K562 (cell line): ENCODE measurements at regions not wholly inside any gene's neighbourhood (a gene's known extent, or its start where the extent isn't known, plus 50 kb on each side); places are given as distances from the start of the nearest gene placed in this dataset.

Source experiments
- ATAC-seq: fragments of 200-7000 bp; cut with Tn5 transposase; 3 replicates; pipeline ENCODE4 v1.9.1; 2020; ENCODE audit warnings: moderate library complexity
- BruUV-seq: library from RNA; stranded (reverse); fragments of 400-500 nt; replicated peaks from 2 replicates; lab custom pipeline; 2021; lab: Mats Ljungman, UMichigan
- CTCF ChIA-PET: fragments of 300-600 bp; formaldehyde crosslinking; extraction: SDS; loops from one replicate; lab custom pipeline; 2021; ENCODE audit warnings: low intra/inter-chr PET ratio; lab: Yijun Ruan, JAX
- POLR2A ChIA-PET: fragments of 300-600, 350-650 bp; sonication (Branson Sonifier 250); formaldehyde crosslinking; extraction: SDS; loops from one replicate; lab custom pipeline; 2021; ENCODE audit warnings: antibody characterized with exemption, inconsistent platforms; lab: Yijun Ruan, JAX
- DNase-seq, 4 experiments: peaks; one replicate each; pipeline versions ENCODE4 v3.0.0 to v3.0.0-alpha.2; 2011 to 2018; ENCODE audit warnings: low spot score in 3 of 4, mixed read lengths in 3 of 4; ENCODE audit errors: extremely low read depth in 1 of 4
- FAIRE-seq: peaks from 2 replicates; lab custom pipeline; 2011; peaks lifted over from hg19 to GRCh38; lab: Jason Lieb, UNC
- H2AFZ ChIP-seq: 2 replicates; pipeline ENCODE4 v1.6.0; 2011; ENCODE audit warnings: low read depth, low read length, control low read depth, inconsistent platforms
- H3K27ac ChIP-seq: fragments of 200-600 bp; 3 replicates; pipeline ENCODE4 v1.8.0; 2011; ENCODE audit warnings: low read depth, mild to moderate bottlenecking, control low read depth, inconsistent platforms, low read length, moderate library complexity, mixed read lengths; ENCODE audit errors: extremely low read depth
- H3K27me3 ChIP-seq, 2 experiments: fragments of 300-600 bp in 1 of 2; 2 replicates in 1 of 2; 3 replicates in 1 of 2; pipeline versions ENCODE4 v1.6.0 to v1.8.0; 2011; ENCODE audit warnings: inconsistent platforms in 2 of 2, low read length in 2 of 2, mild to moderate bottlenecking in 1 of 2, mixed read lengths in 1 of 2, moderate library complexity in 1 of 2; ENCODE audit not compliant: control insufficient read depth in 2 of 2, insufficient read depth in 2 of 2
- H3K36me3 ChIP-seq: fragments of 300-600 bp; 3 replicates; pipeline ENCODE4 v1.8.0; 2011; ENCODE audit warnings: mild to moderate bottlenecking, low read length, inconsistent platforms; ENCODE audit not compliant: control insufficient read depth, insufficient read depth
- H3K4me1 ChIP-seq, 2 experiments: fragments of 200-600 bp in 1 of 2; replicated peaks in 1 of 2; 2 replicates in 1 of 2; 3 replicates in 1 of 2; pipeline versions ENCODE4 v1.5.1 to v1.8.0; 2011; ENCODE audit warnings: inconsistent platforms in 2 of 2, low read length in 2 of 2, mild to moderate bottlenecking in 1 of 2, mixed read lengths in 1 of 2, moderate library complexity in 1 of 2; ENCODE audit not compliant: control insufficient read depth in 2 of 2, insufficient read depth in 2 of 2
- H3K4me2 ChIP-seq: 2 replicates; pipeline ENCODE4 v1.6.1; 2011; ENCODE audit warnings: low read length, control low read depth, inconsistent platforms, mixed read lengths; ENCODE audit not compliant: insufficient read depth
- H3K4me3 ChIP-seq: fragments of 200-600 bp; sonication (generic), shearing (Covaris generic); 2 replicates; pipeline ENCODE4 v1.5.1; 2016; ENCODE audit warnings: control low read depth, inconsistent platforms
- H3K79me2 ChIP-seq: fragments of 200-600 bp; 3 replicates; pipeline ENCODE4 v1.8.0; 2011; ENCODE audit warnings: low read length, inconsistent platforms; ENCODE audit not compliant: control insufficient read depth, insufficient read depth
- H3K9ac ChIP-seq, 2 experiments: 2 replicates each; pipeline versions ENCODE4 v1.6.0 to v1.6.1; 2011; ENCODE audit warnings: low read depth in 2 of 2, low read length in 2 of 2, control low read depth in 1 of 2, inconsistent platforms in 1 of 2, mild to moderate bottlenecking in 1 of 2, mixed read lengths in 1 of 2; ENCODE audit not compliant: insufficient read depth in 1 of 2
- H3K9me1 ChIP-seq: one replicate; pipeline ENCODE4 v1.6.0; 2011; ENCODE audit warnings: inconsistent platforms, mild to moderate bottlenecking, low read length, moderate library complexity; ENCODE audit not compliant: control insufficient read depth, insufficient read depth
- H3K9me3 ChIP-seq: replicated peaks from 2 replicates; pipeline ENCODE4 v1.5.1; 2011; ENCODE audit warnings: low read depth, low read length, inconsistent platforms; ENCODE audit not compliant: control insufficient read depth, insufficient read depth
- H4K20me1 ChIP-seq: replicated peaks from 2 replicates; pipeline ENCODE4 v1.6.1; 2011; ENCODE audit warnings: low read length, inconsistent platforms, mixed read lengths; ENCODE audit not compliant: control insufficient read depth, insufficient read depth
- ARID1B ChIP-seq: fragments of 450-650 bp; IDR thresholded peaks from 2 replicates; pipeline ENCODE4 v1.6.1; 2016; ENCODE audit warnings: antibody characterized with exemption, mild to moderate bottlenecking, inconsistent platforms
- HDGF ChIP-seq: fragments of 450-650 bp; IDR thresholded peaks from 2 replicates; pipeline ENCODE4 v1.6.1; 2016
- HNRNPUL1 ChIP-seq: fragments of 200-400 bp; formaldehyde crosslinking; IDR thresholded peaks from 2 replicates; pipeline ENCODE4 v1.6.1; 2017; ENCODE audit warnings: low read length
- KDM4B ChIP-seq, 2 experiments: fragments of 450-650 bp in 1 of 2; sonication (generic) in 1 of 2; IDR thresholded peaks; 2 replicates each; pipeline ENCODE4 v1.6.1; 2016 to 2017; ENCODE audit warnings: borderline replicate concordance in 2 of 2, antibody characterized with exemption in 1 of 2, low read depth in 1 of 2, mild to moderate bottlenecking in 1 of 2
- KLF10 ChIP-seq: fragments of 250-450 bp; sonication (Bioruptor Pico); IDR thresholded peaks from 2 replicates; pipeline ENCODE4 v1.6.1; 2021; ENCODE audit warnings: matching md5 sums
- NFATC3 ChIP-seq: fragments of 450-650 bp; IDR thresholded peaks from 2 replicates; pipeline ENCODE4 v1.6.1; 2017; ENCODE audit warnings: mild to moderate bottlenecking
- SAP30 ChIP-seq: fragments of 200-600 bp; sonication (generic); IDR thresholded peaks from 2 replicates; pipeline ENCODE4 v1.6.1; 2012; ENCODE audit warnings: borderline replicate concordance, low read depth, mild to moderate bottlenecking, moderate library complexity, low read length, control low read depth, inconsistent platforms; ENCODE audit not compliant: insufficient read depth, poor library complexity, severe bottlenecking
- ZNF184 ChIP-seq: sonication (generic); formaldehyde crosslinking; IDR thresholded peaks from 2 replicates; pipeline ENCODE4 v1.5.0; 2020; ENCODE audit warnings: missing genetic modification reagents
- ZNF41 ChIP-seq: fragments of 250-450 bp; sonication (Bioruptor Pico); conservative IDR thresholded peaks from 2 replicates; pipeline ENCODE4 v1.4.0; 2020; ENCODE audit warnings: mild to moderate bottlenecking
- ZNF512 ChIP-seq: IDR thresholded peaks from 2 replicates; pipeline ENCODE4 v1.6.1; 2016; ENCODE audit warnings: missing genetic modification characterization, missing compliant biosample characterization
- WGBS: fragments of 100-300 bp; shearing (Covaris generic); methylation state at CpG from one replicate; pipeline ENCODE4 v1.1.6; 2016; ENCODE audit warnings: low coverage, mixed read lengths; ENCODE audit not compliant: insufficient coverage; ENCODE audit errors: missing lambda C conversion rate; 5-methylcytosine and 5-hydroxymethylcytosine counted together
- in situ Hi-C: fragments of 300-500 bp; cut with MboI; formaldehyde crosslinking; loops from 4 replicates; pipeline ENCODE4 v1.15.0; 2018; ENCODE audit warnings: inconsistent platforms, mixed read lengths
- intact Hi-C: fragments of 100-400 bp; cut with micrococcal nuclease; formaldehyde crosslinking; loops from 2 replicates; pipeline ENCODE4 v1.14.2; 2022

DNA sequence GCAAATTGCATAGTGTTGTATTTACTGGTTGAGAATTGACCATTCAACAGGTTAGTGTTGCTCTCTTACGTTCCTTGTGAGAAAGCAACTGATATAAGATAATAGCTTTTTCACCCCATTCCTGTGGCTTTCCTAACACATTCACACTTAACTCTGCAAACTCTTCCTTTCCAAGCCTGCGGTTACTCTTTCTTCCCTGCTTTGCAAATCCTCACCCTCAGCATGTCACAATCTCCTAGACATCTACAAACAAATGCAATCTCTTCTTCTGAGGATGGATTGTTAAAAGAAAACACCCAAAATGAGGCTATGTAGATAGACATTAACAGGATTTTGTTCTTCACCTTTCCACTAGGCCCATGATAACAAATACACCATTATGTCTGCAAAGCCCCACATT lies 771.7 kb upstream of the PCDH7 start:
- Histone ChIP-seq H3K36me3 (no peaks in the 10 kb centered on the region), H3K4me3 (no peak overlapping the region), H3K4me2 (no peak overlapping the region), H3K9me3 (peaks cover 3% of the 10 kb centered on the region), H3K79me2 (no peaks in the 10 kb centered on the region), H3K9me1 (no peaks in the 10 kb centered on the region), H2AFZ (no peak overlapping the region), H3K27me3 (no peaks in the 10 kb centered on the region), H4K20me1 (no peaks in the 10 kb centered on the region), H3K27ac (no peak overlapping the region), H3K9ac (no peak overlapping the region), H3K4me1 (no peaks in the 10 kb centered on the region)
- 2% methylated on average over 2 of the region's 2 CpGs for WGBS
- POLR2A ChIA-PET = no interaction called here
- no TSS peak for BruUV-seq
- CTCF ChIA-PET = no interaction called here
- no peak for DNase-seq
- TF ChIP-seq ZNF184 (CRISPR knock-in tag) (no peak), ARID1B (no peak)
- FAIRE-seq = no peak
- in situ Hi-C loops (no loop called here), intact Hi-C loops (no loop called here)
- ATAC-seq = no peak

GRCh38 chr4:29948858-29949257 lies 771.3 kb upstream of the PCDH7 start:
- ChIA-PET CTCF (no interaction called here), POLR2A (no interaction called here)
- no peaks in the 10 kb centered on the region for H3K79me2 ChIP-seq
- DNase-seq (no peak), ATAC-seq (no peak), FAIRE-seq (no peak)
- H3K36me3 ChIP-seq = no peaks in the 10 kb centered on the region
- no peak overlapping the region for H3K27ac ChIP-seq
- H3K4me3 ChIP-seq = no peak overlapping the region
- H3K9me1 ChIP-seq = no peaks in the 10 kb centered on the region
- in situ Hi-C loops = no loop called here
- BruUV-seq = no TSS peak
- H3K4me2 ChIP-seq = no peak overlapping the region
- no peaks in the 10 kb centered on the region for H3K4me1 ChIP-seq
- H3K9ac ChIP-seq = no peak overlapping the region
- H3K9me3 ChIP-seq = peaks cover 3% of the 10 kb centered on the region
- TF ChIP-seq HDGF (no peak), SAP30 (no peak), KLF10 (CRISPR knock-in tag) (no peak), HNRNPUL1 (no peak), ZNF512 (no peak), KDM4B (IDR thresholded peaks at IDR 0.05; ENCODE audit: borderline replicate concordance in 2 of 2, low read depth in 1 of 2) (no peak), ZNF41 (CRISPR knock-in tag) (no peak), NFATC3 (no peak)
- intact Hi-C loops = no loop called here
- H4K20me1 ChIP-seq = no peaks in the 10 kb centered on the region
- H2AFZ ChIP-seq = no peak overlapping the region
- H3K27me3 ChIP-seq = no peaks in the 10 kb centered on the region
